Kidney (tissue), 13 donors: ENCODE measurements at regions not wholly inside any gene's neighbourhood (a gene's known extent, or its start where the extent isn't known, plus 50 kb on each side); places are given as distances from the start of the nearest gene placed in this dataset.
A peak's percentile ranks its signal among the peaks of the same experiment; 100 is the strongest.

Experiments
- DNase-seq, 5 donors: peaks; one replicate each; pipeline ENCODE4 v3.0.0-alpha.2; 2013 to 2020
- FAIRE-seq: peaks from 2 replicates; lab custom pipeline; 2012; peaks lifted over from hg19 to GRCh38; lab: Jason Lieb, UNC
- H3K27ac ChIP-seq, 2 donors: one replicate each; pipeline ENCODE4 v1.7.0; 2013; ENCODE audit warnings: low read depth in 2 of 2, low read length in 2 of 2, inconsistent platforms in 1 of 2
- H3K27me3 ChIP-seq: one replicate; pipeline ENCODE4 v1.7.1; 2013; ENCODE audit warnings: low read length, inconsistent platforms; ENCODE audit not compliant: control insufficient read depth, insufficient read depth
- H3K36me3 ChIP-seq, 3 donors: one replicate each; pipeline versions ENCODE4 v1.7.0 to v1.7.1; 2013; ENCODE audit warnings: low read length in 3 of 3, control low read depth in 1 of 3, inconsistent platforms in 1 of 3; ENCODE audit not compliant: insufficient read depth in 3 of 3, control insufficient read depth in 2 of 3
- H3K4me1 ChIP-seq, 3 donors: one replicate each; pipeline versions ENCODE4 v1.7.0 to v1.7.1; 2013; ENCODE audit warnings: low read length in 3 of 3, inconsistent platforms in 1 of 3, low read depth in 1 of 3; ENCODE audit not compliant: control insufficient read depth in 2 of 3, insufficient read depth in 2 of 3
- H3K4me3 ChIP-seq, 3 donors: one replicate each; pipeline versions ENCODE4 v1.7.0 to v1.8.1; 2013; ENCODE audit warnings: low read length in 3 of 3, control low read depth in 1 of 3, inconsistent platforms in 1 of 3
- H3K9ac ChIP-seq, 3 donors: one replicate each; pipeline versions ENCODE4 v1.7.0 to v1.7.1; 2013; ENCODE audit warnings: low read length in 3 of 3, control low read depth in 1 of 3, inconsistent platforms in 1 of 3
- H3K9me3 ChIP-seq, 3 donors: one replicate each; pipeline versions ENCODE4 v1.7.0 to v1.7.1; 2013; ENCODE audit warnings: low read length in 3 of 3, control low read depth in 1 of 3, inconsistent platforms in 1 of 3; ENCODE audit not compliant: control insufficient read depth in 2 of 3, insufficient read depth in 1 of 3
- intact Hi-C: fragments of 100-400 bp; cut with DNase I; formaldehyde crosslinking; loops from one replicate; pipeline ENCODE4 v1.11.1; 2022
- TF ChIP-seq, protein P1 (sequence below): IDR thresholded peaks from 3 replicates; pipeline ENCODE4 v1.5.1; 2012; ENCODE audit warnings: mild to moderate bottlenecking, moderate library complexity, borderline replicate concordance; ENCODE audit not compliant: insufficient read depth; ENCODE audit errors: extremely low read depth
- donor health status: control.
- donor health status: control.
- donor health status: control.
- donor health status: control.
- donor health status: control.
- donor health status: DM: yes; HTN: yes; CAD: no.
- donor health status: Normal renal cell carcinoma (clear cell type).

- Histone ChIP-seq H3K4me1 (no peaks in the 10 kb centered on the region), H3K9me3 (peaks cover 0 to 12% (median 0%) of the 10 kb centered on the region in 3 donors), H3K27me3 (no peaks in the 10 kb centered on the region), H3K4me3 (no peak overlapping the region), H3K36me3 (no peaks in the 10 kb centered on the region), H3K9ac (no peak overlapping the region), H3K27ac (no peak overlapping the region)
- FAIRE-seq (no peak), DNase-seq (peak in 1 of 5 donors; percentile 40)
- TF ChIP-seq, protein P1, sequence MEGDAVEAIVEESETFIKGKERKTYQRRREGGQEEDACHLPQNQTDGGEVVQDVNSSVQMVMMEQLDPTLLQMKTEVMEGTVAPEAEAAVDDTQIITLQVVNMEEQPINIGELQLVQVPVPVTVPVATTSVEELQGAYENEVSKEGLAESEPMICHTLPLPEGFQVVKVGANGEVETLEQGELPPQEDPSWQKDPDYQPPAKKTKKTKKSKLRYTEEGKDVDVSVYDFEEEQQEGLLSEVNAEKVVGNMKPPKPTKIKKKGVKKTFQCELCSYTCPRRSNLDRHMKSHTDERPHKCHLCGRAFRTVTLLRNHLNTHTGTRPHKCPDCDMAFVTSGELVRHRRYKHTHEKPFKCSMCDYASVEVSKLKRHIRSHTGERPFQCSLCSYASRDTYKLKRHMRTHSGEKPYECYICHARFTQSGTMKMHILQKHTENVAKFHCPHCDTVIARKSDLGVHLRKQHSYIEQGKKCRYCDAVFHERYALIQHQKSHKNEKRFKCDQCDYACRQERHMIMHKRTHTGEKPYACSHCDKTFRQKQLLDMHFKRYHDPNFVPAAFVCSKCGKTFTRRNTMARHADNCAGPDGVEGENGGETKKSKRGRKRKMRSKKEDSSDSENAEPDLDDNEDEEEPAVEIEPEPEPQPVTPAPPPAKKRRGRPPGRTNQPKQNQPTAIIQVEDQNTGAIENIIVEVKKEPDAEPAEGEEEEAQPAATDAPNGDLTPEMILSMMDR, result no peak
- intact Hi-C loops, result no loop called here
These were observed 95.9 kb upstream of the PRR20G start for GRCh38 chr3:127383656-127384179.

DNA sequence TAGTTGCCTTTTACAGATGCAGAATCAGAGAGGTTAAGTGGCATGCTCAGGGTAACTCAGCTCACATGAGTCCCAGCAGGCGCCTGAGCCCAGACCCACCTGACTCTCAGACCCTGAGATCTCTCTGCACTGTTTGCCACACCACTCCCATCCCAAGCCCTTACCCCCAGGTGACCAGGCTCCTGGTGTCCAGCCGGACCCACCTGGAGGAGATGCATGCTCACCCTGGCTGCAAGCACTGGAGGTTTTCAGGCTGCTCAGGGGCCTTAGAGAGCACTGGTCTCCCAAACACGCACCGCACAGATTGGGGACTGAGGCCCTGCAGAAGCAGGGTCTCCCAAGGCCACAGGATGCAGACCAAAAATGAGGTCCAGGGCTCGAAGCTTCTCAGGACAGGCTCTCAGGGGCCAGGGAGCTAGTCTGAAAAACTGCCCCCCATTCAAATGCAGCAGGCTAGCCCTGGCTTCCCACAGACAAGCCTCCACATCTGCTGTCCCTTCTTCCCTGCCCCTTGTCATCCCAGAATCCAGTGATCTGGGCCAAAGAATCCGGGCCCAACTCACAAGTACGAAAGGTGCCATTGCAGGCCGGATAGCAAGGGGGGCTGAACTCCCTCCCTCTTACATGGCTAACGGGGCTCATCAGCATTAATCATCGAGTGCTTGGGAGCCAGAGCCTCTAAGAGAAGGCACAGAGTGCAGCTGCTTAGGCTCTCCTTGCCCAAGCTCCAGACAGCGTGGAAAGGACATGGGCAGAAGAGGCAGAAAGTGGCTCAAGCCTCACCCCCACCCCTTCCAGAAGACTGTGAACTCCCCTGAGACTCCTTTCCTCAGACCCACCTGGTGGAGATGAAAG, 90.2 kb upstream of the PRR20G start:
- H3K9me3 ChIP-seq, result peaks cover 0 to 12% (median 0%) of the 10 kb centered on the region in 3 donors
- no peaks in the 10 kb centered on the region for H3K4me1 ChIP-seq
- TF ChIP-seq, protein P1, result no peak
- peak in 1 of 5 donors; percentile 37 for DNase-seq
- H3K27ac ChIP-seq, result no peak overlapping the region
- intact Hi-C loops, result no loop called here
- no peak for FAIRE-seq
- H3K27me3 ChIP-seq, result no peaks in the 10 kb centered on the region
- no peak overlapping the region for H3K4me3 ChIP-seq
- no peak overlapping the region for H3K9ac ChIP-seq
- no peaks in the 10 kb centered on the region for H3K36me3 ChIP-seq

DNA sequence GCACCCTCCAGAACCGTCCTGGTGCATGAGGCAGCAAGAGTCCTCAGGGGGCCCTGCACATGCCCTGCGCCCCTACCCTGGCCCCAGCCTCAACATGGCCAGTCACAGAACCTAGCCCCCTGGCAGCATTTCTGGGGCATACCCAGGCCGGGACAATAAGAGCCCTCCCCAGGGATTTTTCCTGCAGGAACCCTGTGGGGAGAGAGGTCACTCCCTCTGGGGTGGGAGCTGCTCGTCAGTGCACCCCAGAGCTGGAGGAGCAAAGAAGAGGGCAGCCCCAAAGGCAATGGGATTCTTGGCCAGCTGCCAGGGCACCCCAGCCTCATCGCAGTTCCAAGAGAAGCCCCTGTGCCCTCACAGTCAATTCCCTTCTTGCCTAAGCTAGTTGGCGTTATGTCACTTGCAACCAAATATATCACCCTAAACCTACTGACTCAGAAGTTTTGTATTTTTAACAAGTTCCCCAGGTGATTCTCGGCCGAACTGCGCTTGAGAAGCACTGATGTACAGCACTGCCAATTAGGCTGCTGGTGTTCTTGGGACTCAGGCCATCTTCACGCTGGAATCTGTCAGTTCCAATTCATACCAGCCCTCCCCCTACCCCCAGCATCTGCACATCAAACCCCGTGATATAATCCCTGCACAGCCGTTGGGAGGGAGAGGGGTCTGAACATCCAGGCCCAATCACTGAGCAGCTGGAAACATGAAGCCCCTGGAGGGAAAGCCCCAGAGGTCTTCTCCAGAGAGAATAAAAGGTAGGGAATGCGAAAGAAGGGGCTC, 87.5 kb upstream of the PRR20G start:
- Histone ChIP-seq H3K9ac (no peak overlapping the region), H3K27me3 (no peaks in the 10 kb centered on the region), H3K9me3 (no peaks in the 10 kb centered on the region), H3K4me1 (no peaks in the 10 kb centered on the region), H3K4me3 (no peak overlapping the region), H3K27ac (no peak overlapping the region), H3K36me3 (no peaks in the 10 kb centered on the region)
- peak in 1 of 5 donors; percentile 49 for DNase-seq
- intact Hi-C loops, result no loop called here
- FAIRE-seq, result no peak
- TF ChIP-seq, protein P1, result no peak
